Lower lobe of right lung (tissue), 2 donors: ENCODE measurements at regions not wholly inside any gene's neighbourhood (a gene's known extent, or its start where the extent isn't known, plus 50 kb on each side); places are given as distances from the start of the nearest gene placed in this dataset.
A peak's percentile ranks its signal among the peaks of the same experiment; 100 is the strongest.

Source experiments
- ATAC-seq, 2 donors: fragments of 200-7000 bp; cut with Tn5 transposase; one replicate each; pipeline ENCODE4 v1.9.1; 2020 to 2022; ENCODE audit warnings: mild to moderate bottlenecking in 2 of 2, moderate library complexity in 2 of 2
- DNase-seq: peaks from one replicate; pipeline ENCODE4 v3.0.0-alpha.2; 2020
- H3K27ac ChIP-seq: fragments of 200-600 bp; one replicate; pipeline ENCODE4 v1.8.0; 2022
- H3K27me3 ChIP-seq: fragments of 200-600 bp; one replicate; pipeline ENCODE4 v1.8.0; 2022; ENCODE audit warnings: low read depth
- H3K36me3 ChIP-seq: fragments of 200-600 bp; one replicate; pipeline ENCODE4 v1.8.0; 2022; ENCODE audit warnings: mild to moderate bottlenecking
- H3K4me1 ChIP-seq: fragments of 200-600 bp; one replicate; pipeline ENCODE4 v1.8.0; 2022
- H3K4me3 ChIP-seq: fragments of 200-600 bp; one replicate; pipeline ENCODE4 v1.8.0; 2022; ENCODE audit warnings: mild to moderate bottlenecking
- H3K9me3 ChIP-seq: fragments of 200-600 bp; one replicate; pipeline ENCODE4 v1.8.0; 2022
- intact Hi-C: fragments of 100-400 bp; cut with DNase I; formaldehyde crosslinking; loops from one replicate; pipeline ENCODE4 v1.11.0; 2022
- TF ChIP-seq, protein P1 (sequence below): fragments of 200-600 bp; IDR thresholded peaks from one replicate; pipeline ENCODE4 v1.8.0; 2022; ENCODE audit warnings: antibody characterized with exemption, mild to moderate bottlenecking
- donor health status: DM: no; HTN: yes; CAD: no; lungs with severe emphysema.

DNA sequence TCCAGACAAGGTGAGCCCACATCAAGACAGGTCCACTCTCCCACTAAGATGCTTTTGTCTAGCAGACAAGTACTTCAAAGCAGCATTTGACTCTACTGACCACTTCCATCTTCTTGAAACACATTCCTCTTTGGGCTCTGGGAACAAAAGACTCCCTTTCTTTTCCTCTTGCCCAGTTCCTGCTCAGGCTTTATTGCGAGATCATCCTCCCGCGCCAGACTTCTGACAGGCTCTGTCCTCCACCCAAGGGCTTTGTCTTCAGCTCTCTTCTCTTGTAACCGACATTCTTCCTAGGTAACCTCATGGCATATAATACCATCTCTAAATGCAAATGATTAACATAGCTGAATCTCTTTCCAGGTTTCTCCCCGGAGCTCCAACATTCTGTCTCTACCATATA, 85.8 kb downstream of the NUDT12 start:
- H3K27me3 ChIP-seq: no peaks in the 10 kb centered on the region
- ATAC-seq (no peak), DNase-seq (no peak)
- intact Hi-C loops: loop anchor here (5.0 kb wide), 1 partner anchor 245 kb away; no protein-coding TSS in a partner anchor
- no peak overlapping the region for H3K27ac ChIP-seq
- TF ChIP-seq, protein P1, sequence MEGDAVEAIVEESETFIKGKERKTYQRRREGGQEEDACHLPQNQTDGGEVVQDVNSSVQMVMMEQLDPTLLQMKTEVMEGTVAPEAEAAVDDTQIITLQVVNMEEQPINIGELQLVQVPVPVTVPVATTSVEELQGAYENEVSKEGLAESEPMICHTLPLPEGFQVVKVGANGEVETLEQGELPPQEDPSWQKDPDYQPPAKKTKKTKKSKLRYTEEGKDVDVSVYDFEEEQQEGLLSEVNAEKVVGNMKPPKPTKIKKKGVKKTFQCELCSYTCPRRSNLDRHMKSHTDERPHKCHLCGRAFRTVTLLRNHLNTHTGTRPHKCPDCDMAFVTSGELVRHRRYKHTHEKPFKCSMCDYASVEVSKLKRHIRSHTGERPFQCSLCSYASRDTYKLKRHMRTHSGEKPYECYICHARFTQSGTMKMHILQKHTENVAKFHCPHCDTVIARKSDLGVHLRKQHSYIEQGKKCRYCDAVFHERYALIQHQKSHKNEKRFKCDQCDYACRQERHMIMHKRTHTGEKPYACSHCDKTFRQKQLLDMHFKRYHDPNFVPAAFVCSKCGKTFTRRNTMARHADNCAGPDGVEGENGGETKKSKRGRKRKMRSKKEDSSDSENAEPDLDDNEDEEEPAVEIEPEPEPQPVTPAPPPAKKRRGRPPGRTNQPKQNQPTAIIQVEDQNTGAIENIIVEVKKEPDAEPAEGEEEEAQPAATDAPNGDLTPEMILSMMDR: no peak
- no peaks in the 10 kb centered on the region for H3K4me1 ChIP-seq
- no peak overlapping the region for H3K4me3 ChIP-seq
- H3K36me3 ChIP-seq: no peaks in the 10 kb centered on the region
- H3K9me3 ChIP-seq: no peaks in the 10 kb centered on the region

DNA sequence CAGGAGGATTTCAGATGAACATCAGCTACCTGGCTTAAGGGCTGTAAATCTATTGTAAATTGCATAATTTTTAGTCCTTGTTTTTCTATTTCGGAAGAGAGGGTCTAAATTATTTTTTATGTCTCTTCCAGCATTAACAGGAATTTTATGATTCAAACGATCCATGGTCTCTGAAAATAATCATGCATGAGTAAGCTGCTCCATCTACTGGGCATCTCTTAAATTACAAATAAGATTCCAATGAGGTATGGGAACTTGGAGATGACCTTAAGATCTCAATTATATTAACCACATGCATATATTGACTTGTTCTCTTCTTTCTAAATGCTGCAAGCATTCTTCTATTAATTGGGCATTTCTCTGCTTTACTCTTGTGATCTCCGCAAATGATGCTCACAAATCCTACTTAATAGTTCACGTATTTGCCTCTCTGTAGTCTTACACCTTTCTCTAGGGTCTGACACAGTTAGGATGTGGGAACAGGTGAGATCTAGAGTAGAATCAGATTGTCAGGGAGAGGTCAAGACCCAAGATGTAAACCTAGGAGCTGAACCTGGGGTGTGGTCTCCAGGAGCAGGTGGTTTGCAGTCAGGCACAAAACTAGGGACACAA, 86.9 kb downstream of the NUDT12 start:
- Histone ChIP-seq H3K27ac (no peak overlapping the region), H3K36me3 (no peaks in the 10 kb centered on the region), H3K4me1 (no peaks in the 10 kb centered on the region), H3K4me3 (no peak overlapping the region), H3K27me3 (no peaks in the 10 kb centered on the region), H3K9me3 (no peaks in the 10 kb centered on the region)
- no peak for ATAC-seq
- intact Hi-C loops: loop anchor here (5.0 kb wide), 1 partner anchor 243 kb away; no protein-coding TSS in a partner anchor
- TF ChIP-seq, protein P1: peak; percentile 66
- no peak for DNase-seq

DNA sequence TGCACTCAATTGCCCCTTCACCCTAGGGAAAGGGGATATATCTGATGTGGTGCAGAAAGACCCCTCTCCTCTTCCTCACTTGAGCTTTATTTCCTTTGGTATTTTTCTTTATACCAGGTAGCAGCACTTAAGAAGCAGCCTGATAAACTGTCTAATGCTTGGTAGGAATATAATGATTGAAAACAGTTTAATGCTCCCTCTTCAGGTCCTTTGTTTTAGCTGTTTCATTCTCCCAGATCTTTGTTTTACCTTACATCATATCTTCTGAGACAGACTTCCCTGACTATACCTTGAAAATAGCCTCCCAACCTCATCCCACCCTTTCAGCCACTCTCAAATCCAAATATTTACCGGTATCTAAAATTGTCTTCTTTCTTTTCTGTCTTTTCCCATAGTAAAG, 87.9 kb downstream of the NUDT12 start:
- ATAC-seq: no peak
- no peak overlapping the region for H3K4me3 ChIP-seq
- no peak for DNase-seq
- TF ChIP-seq, protein P1: no peak
- intact Hi-C loops: loop anchor here (5.0 kb wide), 1 partner anchor 242 kb away; no protein-coding TSS in a partner anchor
- no peaks in the 10 kb centered on the region for H3K36me3 ChIP-seq
- H3K9me3 ChIP-seq: no peaks in the 10 kb centered on the region
- H3K4me1 ChIP-seq: no peaks in the 10 kb centered on the region
- no peak overlapping the region for H3K27ac ChIP-seq
- no peaks in the 10 kb centered on the region for H3K27me3 ChIP-seq

DNA sequence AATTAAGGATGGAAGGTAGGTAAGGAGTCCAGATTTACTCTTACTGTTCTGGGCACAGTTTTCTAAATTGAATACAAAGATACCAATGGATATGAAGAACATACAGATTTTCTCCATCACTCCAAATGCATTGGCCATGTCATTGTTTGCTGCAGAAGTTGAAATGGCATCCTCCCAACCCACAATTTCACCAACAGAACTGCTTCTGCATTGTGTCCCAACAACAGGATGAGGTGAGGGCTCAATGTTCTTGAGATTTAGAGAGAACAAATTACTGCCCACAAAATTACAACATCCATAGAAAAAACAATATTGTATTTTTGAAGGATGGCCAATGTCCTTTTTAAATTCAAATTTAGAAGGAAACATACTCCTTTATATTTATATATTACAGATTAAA, 88.9 kb downstream of the NUDT12 start:
- Histone ChIP-seq H3K9me3 (no peaks in the 10 kb centered on the region), H3K27ac (no peak overlapping the region), H3K4me1 (no peaks in the 10 kb centered on the region), H3K27me3 (no peaks in the 10 kb centered on the region), H3K36me3 (no peaks in the 10 kb centered on the region), H3K4me3 (no peak overlapping the region)
- intact Hi-C loops: no loop called here
- no peak for ATAC-seq
- DNase-seq: no peak
- TF ChIP-seq, protein P1: no peak

DNA sequence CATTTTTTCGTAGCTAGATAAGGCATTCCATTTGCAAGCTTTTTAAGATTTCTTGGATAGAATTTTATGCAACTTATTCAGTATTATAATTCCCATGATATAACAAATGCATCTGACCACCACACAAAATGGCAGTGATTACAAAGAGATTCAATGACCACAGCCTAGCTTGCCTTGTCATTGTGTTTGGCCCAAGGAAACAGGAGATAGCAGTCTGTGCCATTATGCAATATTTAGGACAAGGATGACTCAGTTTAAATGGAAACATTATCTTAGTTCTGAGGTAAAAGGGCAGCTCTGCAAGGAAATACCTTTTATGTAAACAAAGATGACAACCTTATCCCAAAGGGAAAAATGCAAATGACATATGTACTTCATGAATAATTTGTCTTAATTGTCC, 89.8 kb downstream of the NUDT12 start:
- no peak for DNase-seq
- TF ChIP-seq, protein P1: no peak
- no peaks in the 10 kb centered on the region for H3K36me3 ChIP-seq
- H3K9me3 ChIP-seq: no peaks in the 10 kb centered on the region
- intact Hi-C loops: no loop called here
- H3K27me3 ChIP-seq: no peaks in the 10 kb centered on the region
- H3K27ac ChIP-seq: no peak overlapping the region
- H3K4me3 ChIP-seq: no peak overlapping the region
- ATAC-seq: no peak
- no peaks in the 10 kb centered on the region for H3K4me1 ChIP-seq
